ENCODE measurements at regions not wholly inside any gene's neighbourhood (a gene's known extent, or its start where the extent isn't known, plus 50 kb on each side); places are given as distances from the start of the nearest gene placed in this dataset.
"Not testable (repeated sequence)": the region's sequence is repeated elsewhere in the genome, so short reads cannot be mapped to it uniquely, and the experiment has no call there.

- ATAC-seq (replicated peaks; ENCODE audit: extremely low read depth, poor library complexity, severe bottlenecking): no peak
- peaks cover 30% of the 10 kb centered on the region for H3K27me3 Mint-ChIP-seq
- peaks cover 11% of the 10 kb centered on the region for H3K9me3 Mint-ChIP-seq
- no peak for DNase-seq (ENCODE audit: low spot score in 2 of 2)
- no peaks in the 10 kb centered on the region for H3K36me3 Mint-ChIP-seq (ENCODE audit: insufficient read depth)
- no peak overlapping the region for H3K27ac Mint-ChIP-seq (ENCODE audit: low read depth)
- H3K4me3 Mint-ChIP-seq: no peak overlapping the region
- H3K4me1 Mint-ChIP-seq: no peaks in the 10 kb centered on the region
These were observed 107.5 kb upstream of the SRD5A2 start for GRCh38 chr2:31688282-31688681.

DNA sequence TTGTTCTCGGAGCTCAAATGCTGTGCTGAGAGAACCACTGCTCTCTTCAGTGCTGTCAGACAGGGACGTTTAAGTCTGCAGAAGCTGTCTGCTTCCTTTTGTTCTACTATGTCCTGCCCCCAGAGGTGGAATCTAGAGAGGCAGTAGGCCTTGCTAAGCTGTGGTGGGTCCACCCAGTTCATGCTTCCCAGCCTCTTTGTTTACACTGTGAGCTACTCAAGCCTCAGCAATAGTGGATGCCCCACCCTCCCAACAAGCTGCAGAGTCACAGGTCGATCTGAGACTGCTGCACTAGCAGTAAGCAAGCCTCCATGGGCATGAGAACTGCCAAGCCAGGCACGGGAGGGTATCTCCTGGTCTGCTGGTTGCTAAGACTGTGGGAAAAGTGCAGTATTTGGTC is 102.8 kb upstream of the SRD5A2 start:
- DNase-seq (ENCODE audit: low spot score in 2 of 2); H3K4me1 Mint-ChIP-seq; H3K36me3 Mint-ChIP-seq (ENCODE audit: insufficient read depth); H3K27ac Mint-ChIP-seq (ENCODE audit: low read depth); ATAC-seq (replicated peaks; ENCODE audit: extremely low read depth, poor library complexity, severe bottlenecking); H3K4me3 Mint-ChIP-seq: not testable (repeated sequence)
- Mint-ChIP-seq H3K27me3 (peaks cover 76% of the 10 kb centered on the region), H3K9me3 (peaks cover 17% of the 10 kb centered on the region)

DNA sequence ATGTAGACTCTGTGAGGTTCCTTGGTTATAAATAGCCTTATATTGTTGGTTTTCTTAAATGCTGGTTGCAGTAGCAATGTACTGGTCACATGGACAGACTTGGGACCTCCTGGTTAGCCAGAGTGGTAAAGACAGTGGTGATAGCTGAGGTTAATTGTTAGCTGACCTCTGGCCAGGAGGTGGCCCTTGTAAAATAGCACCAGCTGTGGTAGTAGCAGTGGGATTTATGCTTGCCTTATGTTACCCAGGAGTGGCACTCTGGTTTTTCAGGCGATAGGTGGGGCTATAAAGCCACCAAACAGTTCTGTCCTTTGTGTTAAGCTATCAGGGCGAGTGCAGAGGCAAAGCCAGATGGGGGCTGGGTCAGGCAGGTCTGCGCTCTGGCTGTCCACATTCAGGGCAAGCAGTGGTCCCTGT is 94.8 kb upstream of the SRD5A2 start:
- Mint-ChIP-seq H3K4me3 (no peak overlapping the region), H3K27me3 (peaks cover 26% of the 10 kb centered on the region), H3K9me3 (peaks cover 8% of the 10 kb centered on the region), H3K36me3 (ENCODE audit: insufficient read depth) (peaks cover 2% of the 10 kb centered on the region), H3K4me1 (no peaks in the 10 kb centered on the region), H3K27ac (ENCODE audit: low read depth) (no peak overlapping the region)
- ATAC-seq (replicated peaks; ENCODE audit: extremely low read depth, poor library complexity, severe bottlenecking) (no peak), DNase-seq (ENCODE audit: low spot score in 2 of 2) (no peak)

- ATAC-seq (replicated peaks; ENCODE audit: extremely low read depth, poor library complexity, severe bottlenecking) (no peak), DNase-seq (ENCODE audit: low spot score in 2 of 2) (no peak)
- Mint-ChIP-seq H3K9me3 (peaks cover 12% of the 10 kb centered on the region), H3K4me1 (no peaks in the 10 kb centered on the region), H3K4me3 (no peak overlapping the region), H3K36me3 (ENCODE audit: insufficient read depth) (peaks cover 2% of the 10 kb centered on the region), H3K27me3 (peaks cover 16% of the 10 kb centered on the region), H3K27ac (ENCODE audit: low read depth) (no peak overlapping the region)
These were observed 93.7 kb upstream of the SRD5A2 start for GRCh38 chr2:31674446-31674845.

DNA sequence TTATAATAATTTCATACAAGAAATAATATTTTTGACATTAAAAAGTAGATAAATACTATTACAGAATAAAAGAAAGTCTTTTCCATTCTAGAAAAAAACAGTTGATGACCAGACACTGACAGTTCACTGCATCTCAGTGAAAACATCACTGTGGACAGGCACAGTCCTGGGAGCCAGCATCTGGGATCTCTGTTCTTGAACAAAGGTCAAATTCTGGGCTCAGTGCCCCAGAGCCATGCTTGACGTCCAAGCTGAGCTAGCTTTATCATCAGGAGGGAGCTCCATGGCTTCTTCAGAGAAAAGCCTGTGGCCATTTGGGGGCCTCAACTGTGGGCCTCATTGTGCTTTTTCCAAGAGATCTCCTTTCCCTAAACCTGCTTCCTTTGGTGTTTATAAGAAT is 86.1 kb upstream of the SRD5A2 start:
- Mint-ChIP-seq H3K27ac (ENCODE audit: low read depth) (no peak overlapping the region), H3K27me3 (peaks cover 13% of the 10 kb centered on the region), H3K36me3 (ENCODE audit: insufficient read depth) (peaks cover 2% of the 10 kb centered on the region), H3K4me1 (no peaks in the 10 kb centered on the region), H3K4me3 (no peak overlapping the region), H3K9me3 (peaks cover 7% of the 10 kb centered on the region)
- ATAC-seq (replicated peaks; ENCODE audit: extremely low read depth, poor library complexity, severe bottlenecking) (no peak), DNase-seq (ENCODE audit: low spot score in 2 of 2) (no peak)

- Mint-ChIP-seq H3K4me3 (no peak overlapping the region), H3K27ac (ENCODE audit: low read depth) (no peak overlapping the region), H3K36me3 (ENCODE audit: insufficient read depth) (peaks cover 2% of the 10 kb centered on the region), H3K27me3 (peaks cover 16% of the 10 kb centered on the region), H3K4me1 (no peaks in the 10 kb centered on the region), H3K9me3 (peaks cover 7% of the 10 kb centered on the region)
- ATAC-seq (replicated peaks; ENCODE audit: extremely low read depth, poor library complexity, severe bottlenecking) (no peak), DNase-seq (ENCODE audit: low spot score in 2 of 2) (no peak)
These were observed 84.4 kb upstream of the SRD5A2 start for GRCh38 chr2:31664949-31665724.

DNA sequence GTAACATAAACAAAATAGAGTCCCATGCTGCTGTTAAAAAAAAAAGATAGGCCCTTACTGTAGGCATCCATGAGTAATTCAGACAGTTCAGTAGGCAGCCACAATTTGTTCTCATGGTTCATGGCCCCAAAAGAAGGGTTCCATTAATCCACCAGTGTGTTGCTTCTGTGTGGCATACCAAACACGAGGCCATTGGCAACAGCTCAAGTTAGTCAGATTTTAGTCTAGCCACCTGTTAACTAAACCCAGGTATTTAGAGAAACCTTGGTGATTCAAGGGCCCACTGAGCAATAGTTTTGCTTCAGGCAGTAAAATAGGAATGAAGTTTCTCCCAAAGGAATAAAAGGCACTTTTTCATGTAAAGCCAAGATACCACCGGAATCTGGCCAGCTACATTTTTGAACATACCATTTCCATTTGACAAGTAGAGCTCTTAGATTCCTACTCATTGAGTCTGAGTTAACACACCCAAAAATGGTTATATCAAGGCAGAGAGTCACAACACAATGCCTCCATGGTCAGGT is 80.1 kb upstream of the SRD5A2 start:
- peaks cover 2% of the 10 kb centered on the region for H3K36me3 Mint-ChIP-seq (ENCODE audit: insufficient read depth)
- no peaks in the 10 kb centered on the region for H3K9me3 Mint-ChIP-seq
- H3K4me3 Mint-ChIP-seq: no peak overlapping the region
- no peaks in the 10 kb centered on the region for H3K4me1 Mint-ChIP-seq
- peaks cover 47% of the 10 kb centered on the region for H3K27me3 Mint-ChIP-seq
- no peak overlapping the region for H3K27ac Mint-ChIP-seq (ENCODE audit: low read depth)
- ATAC-seq (replicated peaks; ENCODE audit: extremely low read depth, poor library complexity, severe bottlenecking) (no peak), DNase-seq (ENCODE audit: low spot score in 2 of 2) (no peak)

DNA sequence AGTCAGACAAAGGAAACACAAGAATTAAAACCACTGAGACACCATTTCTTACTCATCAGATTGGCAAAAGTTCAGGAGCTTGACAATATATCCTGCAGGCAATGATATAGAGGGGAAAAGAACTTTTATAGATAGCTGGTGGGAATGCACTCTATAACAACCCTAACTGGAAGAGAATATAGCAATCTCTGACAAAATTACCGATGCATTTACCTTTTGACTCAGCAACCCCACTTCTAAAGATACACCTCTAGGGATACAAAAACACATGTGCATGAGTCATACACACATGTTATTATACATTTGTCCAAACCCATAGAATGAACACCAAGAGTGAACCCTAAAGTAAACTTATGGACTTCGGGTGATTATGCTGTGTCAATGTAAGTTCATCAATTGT is 79.4 kb upstream of the SRD5A2 start:
- ATAC-seq (replicated peaks; ENCODE audit: extremely low read depth, poor library complexity, severe bottlenecking): no peak
- Mint-ChIP-seq H3K36me3 (ENCODE audit: insufficient read depth) (peaks cover 2% of the 10 kb centered on the region), H3K27me3 (peaks cover 47% of the 10 kb centered on the region), H3K9me3 (no peaks in the 10 kb centered on the region), H3K4me3 (no peak overlapping the region), H3K4me1 (no peaks in the 10 kb centered on the region), H3K27ac (ENCODE audit: low read depth) (no peak overlapping the region)
- DNase-seq (ENCODE audit: low spot score in 2 of 2): no peak

DNA sequence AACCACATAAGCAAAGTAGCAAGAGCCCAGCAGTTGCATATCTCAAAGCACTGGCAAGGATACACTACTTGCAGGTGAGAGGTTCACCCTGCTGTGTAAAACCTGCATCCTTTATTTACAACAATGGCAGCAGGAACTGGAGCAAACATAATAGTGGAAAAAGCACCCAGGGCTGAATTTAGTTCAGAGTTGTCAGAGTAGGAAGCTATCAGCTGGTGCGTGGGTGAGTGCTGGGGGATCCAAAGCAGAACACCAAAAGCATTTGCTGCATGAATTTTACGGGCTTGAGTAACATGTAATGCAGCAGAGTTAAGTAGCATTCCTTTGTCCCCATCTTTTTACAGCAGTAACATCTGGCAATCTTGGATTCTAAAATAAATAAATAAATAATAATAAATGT is 73.5 kb upstream of the SRD5A2 start:
- no peaks in the 10 kb centered on the region for H3K36me3 Mint-ChIP-seq (ENCODE audit: insufficient read depth)
- H3K4me1 Mint-ChIP-seq: no peaks in the 10 kb centered on the region
- no peak overlapping the region for H3K27ac Mint-ChIP-seq (ENCODE audit: low read depth)
- DNase-seq (ENCODE audit: low spot score in 2 of 2) (no peak), ATAC-seq (replicated peaks; ENCODE audit: extremely low read depth, poor library complexity, severe bottlenecking) (no peak)
- no peaks in the 10 kb centered on the region for H3K9me3 Mint-ChIP-seq
- H3K4me3 Mint-ChIP-seq: no peak overlapping the region
- H3K27me3 Mint-ChIP-seq: peaks cover 69% of the 10 kb centered on the region

DNA sequence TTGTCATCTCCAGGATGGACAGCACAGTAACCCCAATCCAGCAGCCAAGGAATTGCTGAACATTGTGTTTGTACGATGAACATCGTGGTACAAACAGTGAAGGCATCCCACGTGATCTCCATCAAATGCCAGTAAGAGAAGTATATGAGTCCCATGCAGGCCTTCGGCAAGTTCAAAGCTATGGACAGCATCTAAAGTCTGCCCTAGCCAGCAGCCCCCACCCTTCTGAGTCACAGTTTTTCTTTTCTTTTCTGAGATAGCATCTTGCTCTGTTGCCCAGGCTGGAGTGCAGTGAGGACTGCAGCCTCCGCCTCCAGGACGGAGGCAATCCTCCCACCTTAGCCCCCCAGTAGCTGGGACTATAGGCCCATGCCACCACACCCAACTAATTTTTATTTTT is 71.0 kb upstream of the SRD5A2 start:
- Mint-ChIP-seq H3K4me3 (no peak overlapping the region), H3K36me3 (ENCODE audit: insufficient read depth) (no peaks in the 10 kb centered on the region), H3K27me3 (peaks cover 45% of the 10 kb centered on the region), H3K27ac (ENCODE audit: low read depth) (no peak overlapping the region), H3K4me1 (no peaks in the 10 kb centered on the region), H3K9me3 (no peaks in the 10 kb centered on the region)
- no peak for DNase-seq (ENCODE audit: low spot score in 2 of 2)
- ATAC-seq (replicated peaks; ENCODE audit: extremely low read depth, poor library complexity, severe bottlenecking): no peak

GRCh38 chr2:31651267-31651666 is 70.5 kb upstream of the SRD5A2 start:
- DNase-seq (ENCODE audit: low spot score in 2 of 2): no peak
- ATAC-seq (replicated peaks; ENCODE audit: extremely low read depth, poor library complexity, severe bottlenecking): no peak
- H3K27ac Mint-ChIP-seq (ENCODE audit: low read depth): no peak overlapping the region
- H3K36me3 Mint-ChIP-seq (ENCODE audit: insufficient read depth): no peaks in the 10 kb centered on the region
- H3K4me3 Mint-ChIP-seq: no peak overlapping the region
- H3K27me3 Mint-ChIP-seq: peaks cover 40% of the 10 kb centered on the region
- no peaks in the 10 kb centered on the region for H3K9me3 Mint-ChIP-seq
- no peaks in the 10 kb centered on the region for H3K4me1 Mint-ChIP-seq

DNA sequence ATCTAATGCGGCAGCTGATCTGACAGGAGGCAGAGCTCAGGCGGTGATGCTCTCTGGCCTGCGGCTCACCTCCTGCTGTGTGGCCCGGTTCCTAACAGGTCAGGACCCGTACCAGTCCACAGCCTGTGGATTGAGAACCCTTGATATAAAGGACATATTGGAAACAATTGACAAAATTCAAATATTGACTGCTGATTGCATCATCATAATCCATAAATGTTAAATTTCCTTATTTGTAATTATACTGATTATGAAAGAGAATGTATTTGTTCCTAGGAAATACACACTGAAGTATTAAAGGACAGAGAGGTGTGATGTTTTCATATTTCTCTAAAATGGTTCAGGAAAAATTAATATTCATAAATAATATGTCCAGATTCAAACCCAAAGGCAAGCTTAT is 63.8 kb upstream of the SRD5A2 start:
- Mint-ChIP-seq H3K27me3 (peaks cover 51% of the 10 kb centered on the region), H3K4me1 (no peaks in the 10 kb centered on the region), H3K4me3 (no peak overlapping the region), H3K9me3 (peaks cover 4% of the 10 kb centered on the region), H3K36me3 (ENCODE audit: insufficient read depth) (no peaks in the 10 kb centered on the region), H3K27ac (ENCODE audit: low read depth) (no peak overlapping the region)
- ATAC-seq (replicated peaks; ENCODE audit: extremely low read depth, poor library complexity, severe bottlenecking) (no peak), DNase-seq (ENCODE audit: low spot score in 2 of 2) (no peak)

GRCh38 chr2:31642707-31643106 is 62.0 kb upstream of the SRD5A2 start:
- Mint-ChIP-seq H3K4me3 (no peak overlapping the region), H3K36me3 (ENCODE audit: insufficient read depth) (no peaks in the 10 kb centered on the region), H3K27me3 (peaks cover 65% of the 10 kb centered on the region), H3K9me3 (peaks cover 4% of the 10 kb centered on the region), H3K27ac (ENCODE audit: low read depth) (no peak overlapping the region), H3K4me1 (no peaks in the 10 kb centered on the region)
- DNase-seq (ENCODE audit: low spot score in 2 of 2) (no peak), ATAC-seq (replicated peaks; ENCODE audit: extremely low read depth, poor library complexity, severe bottlenecking) (no peak)
